ENCODE measurements at regions not wholly inside any gene's neighbourhood (a gene's known extent, or its start where the extent isn't known, plus 50 kb on each side); places are given as distances from the start of the nearest gene placed in this dataset.

DNA sequence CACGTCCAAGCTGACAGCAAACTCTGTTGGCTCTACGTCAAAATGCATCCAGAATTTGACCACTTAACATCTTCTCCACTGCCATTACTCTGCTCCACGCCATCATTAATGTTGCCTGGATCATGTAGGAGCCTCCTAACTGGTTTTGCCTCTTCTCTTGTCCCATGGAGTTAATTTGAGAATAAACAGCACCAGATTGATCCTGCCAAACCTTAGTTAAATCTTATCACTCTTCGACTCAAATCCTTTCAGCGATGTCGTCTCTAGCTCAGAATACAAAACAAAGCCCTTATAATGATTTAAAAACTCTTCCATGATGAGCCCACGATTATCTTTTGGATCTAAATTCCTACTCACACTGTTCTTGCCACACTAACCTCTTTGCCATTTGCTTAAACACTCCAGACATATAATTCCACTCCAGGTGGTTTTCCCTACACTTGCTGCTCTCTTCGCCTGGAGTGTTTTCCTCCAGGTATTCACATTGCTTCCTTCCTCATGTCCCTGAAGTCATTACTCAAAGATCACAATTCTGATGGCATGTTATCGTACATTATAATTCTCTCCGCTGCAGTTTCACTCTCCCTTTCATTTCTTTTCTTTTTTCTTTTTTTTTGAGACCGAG lies 90.7 kb upstream of the KCNK2 start:
- TF ChIP-seq, protein P1, sequence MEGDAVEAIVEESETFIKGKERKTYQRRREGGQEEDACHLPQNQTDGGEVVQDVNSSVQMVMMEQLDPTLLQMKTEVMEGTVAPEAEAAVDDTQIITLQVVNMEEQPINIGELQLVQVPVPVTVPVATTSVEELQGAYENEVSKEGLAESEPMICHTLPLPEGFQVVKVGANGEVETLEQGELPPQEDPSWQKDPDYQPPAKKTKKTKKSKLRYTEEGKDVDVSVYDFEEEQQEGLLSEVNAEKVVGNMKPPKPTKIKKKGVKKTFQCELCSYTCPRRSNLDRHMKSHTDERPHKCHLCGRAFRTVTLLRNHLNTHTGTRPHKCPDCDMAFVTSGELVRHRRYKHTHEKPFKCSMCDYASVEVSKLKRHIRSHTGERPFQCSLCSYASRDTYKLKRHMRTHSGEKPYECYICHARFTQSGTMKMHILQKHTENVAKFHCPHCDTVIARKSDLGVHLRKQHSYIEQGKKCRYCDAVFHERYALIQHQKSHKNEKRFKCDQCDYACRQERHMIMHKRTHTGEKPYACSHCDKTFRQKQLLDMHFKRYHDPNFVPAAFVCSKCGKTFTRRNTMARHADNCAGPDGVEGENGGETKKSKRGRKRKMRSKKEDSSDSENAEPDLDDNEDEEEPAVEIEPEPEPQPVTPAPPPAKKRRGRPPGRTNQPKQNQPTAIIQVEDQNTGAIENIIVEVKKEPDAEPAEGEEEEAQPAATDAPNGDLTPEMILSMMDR (IDR thresholded peaks at IDR 0.05): no peak
- TF ChIP-seq EP300 (IDR thresholded peaks at IDR 0.05): no peak

All from sigmoid colon (tissue), 4 donors.